Uterus (tissue), 2 donors: ENCODE measurements at regions not wholly inside any gene's neighbourhood (a gene's known extent, or its start where the extent isn't known, plus 50 kb on each side); places are given as distances from the start of the nearest gene placed in this dataset.

Experiments used
- CTCF ChIP-seq, 4 experiments: fragments of 200-600 bp in 2 of 4; fragments of 450-650 bp in 2 of 4; sonication (generic) in 2 of 4; IDR thresholded peaks; one replicate each; pipeline ENCODE4 v1.5.1; 2016 to 2019; ENCODE audit warnings: antibody characterized with exemption in 4 of 4, mild to moderate bottlenecking in 2 of 4, moderate library complexity in 1 of 4
- POLR2A ChIP-seq, 2 donors: fragments of 450-650 bp; IDR thresholded peaks; one replicate each; pipeline ENCODE4 v1.6.1; 2016; ENCODE audit warnings: antibody characterized with exemption in 2 of 2, mild to moderate bottlenecking in 1 of 2, moderate library complexity in 1 of 2

GRCh38 chr3:117252651-117253050, 543.1 kb downstream of the TUSC7 start:
- TF ChIP-seq CTCF (IDR thresholded peaks at IDR 0.05) (no peak), POLR2A (IDR thresholded peaks at IDR 0.05) (no peak)
